SK-N-SH (cell line): ENCODE measurements at regions not wholly inside any gene's neighbourhood (a gene's known extent, or its start where the extent isn't known, plus 50 kb on each side); places are given as distances from the start of the nearest gene placed in this dataset.
A peak's percentile ranks its signal among the peaks of the same experiment; 100 is the strongest.
"Not testable (repeated sequence)": the region's sequence is repeated elsewhere in the genome, so short reads cannot be mapped to it uniquely, and the experiment has no call there.

Experiments
- CTCF ChIA-PET: fragments of 300-600, 350-600 bp; formaldehyde crosslinking; extraction: SDS; loops from one replicate; lab custom pipeline; 2021; lab: Yijun Ruan, JAX
- POLR2A ChIA-PET: fragments of 350-600 bp; sonication (Branson Sonifier 250); formaldehyde crosslinking; extraction: SDS; loops from one replicate; lab custom pipeline; 2020; ENCODE audit warnings: antibody characterized with exemption, inconsistent platforms; lab: Yijun Ruan, JAX
- DNase-seq: peaks from one replicate; pipeline ENCODE4 v3.0.0; 2012
- H2AFZ ChIP-seq: fragments of 200-600 bp; sonication (generic); 2 replicates; pipeline ENCODE4 v1.8.1; 2016; ENCODE audit warnings: antibody characterized with exemption, mild to moderate bottlenecking, low read depth
- H3F3A ChIP-seq: fragments of 200-600 bp; sonication (generic); replicated peaks from 2 replicates; pipeline ENCODE3; 2016; ENCODE audit warnings: antibody characterized with exemption, mild to moderate bottlenecking; ENCODE audit not compliant: insufficient read depth
- H3K27ac ChIP-seq, 2 experiments: fragments of 200-500 bp in 1 of 2; fragments of 200-600 bp in 1 of 2; sonication (Bioruptor generic) in 1 of 2; sonication (generic), shearing (Covaris generic) in 1 of 2; 2 replicates each; pipeline versions ENCODE4 v1.5.1 to v1.6.1; 2014 to 2016; ENCODE audit warnings: low read depth in 2 of 2, inconsistent platforms in 1 of 2, low read length in 1 of 2, mild to moderate bottlenecking in 1 of 2, mixed read lengths in 1 of 2
- H3K27me3 ChIP-seq: fragments of 200-600 bp; sonication (generic), shearing (Covaris generic); 2 replicates; pipeline ENCODE4 v1.6.1; 2016; ENCODE audit warnings: mixed run types; ENCODE audit not compliant: insufficient read depth
- H3K36me3 ChIP-seq, 2 experiments: fragments of 200-500 bp in 1 of 2; fragments of 200-600 bp in 1 of 2; sonication (Bioruptor generic) in 1 of 2; sonication (generic) in 1 of 2; replicated peaks in 1 of 2; 2 replicates each; pipeline versions ENCODE3 to v1.5.1; 2014 to 2016; ENCODE audit warnings: low read length in 1 of 2, mild to moderate bottlenecking in 1 of 2; ENCODE audit not compliant: insufficient read depth in 2 of 2, control insufficient read depth in 1 of 2
- H3K4me1 ChIP-seq, 2 experiments: fragments of 200-500 bp in 1 of 2; fragments of 200-600 bp in 1 of 2; sonication (Bioruptor generic) in 1 of 2; sonication (generic), shearing (Covaris generic) in 1 of 2; 2 replicates each; pipeline versions ENCODE4 v1.5.1 to v1.6.1; 2014 to 2016; ENCODE audit warnings: low read depth in 1 of 2, low read length in 1 of 2, mixed run types in 1 of 2; ENCODE audit not compliant: insufficient read depth in 2 of 2, control insufficient read depth in 1 of 2
- H3K4me2 ChIP-seq: fragments of 200-600 bp; sonication (generic), shearing (Covaris generic); 2 replicates; pipeline ENCODE4 v1.6.1; 2017; ENCODE audit warnings: mixed run types
- H3K4me3 ChIP-seq, 2 experiments: fragments of 200-500 bp in 1 of 2; fragments of 200-600 bp in 1 of 2; sonication (Bioruptor generic) in 1 of 2; sonication (generic), shearing (Covaris generic) in 1 of 2; 2 replicates each; pipeline versions ENCODE4 v1.5.1 to v1.8.1; 2014 to 2016; ENCODE audit warnings: low read depth in 2 of 2, inconsistent platforms in 1 of 2, low read length in 1 of 2, mild to moderate bottlenecking in 1 of 2, mixed read lengths in 1 of 2, moderate library complexity in 1 of 2
- H3K79me2 ChIP-seq: fragments of 200-600 bp; sonication (generic); 2 replicates; pipeline ENCODE4 v1.8.1; 2017; ENCODE audit warnings: mild to moderate bottlenecking; ENCODE audit not compliant: insufficient read depth
- H3K9ac ChIP-seq: fragments of 200-600 bp; sonication (generic); 2 replicates; pipeline ENCODE4 v1.6.1; 2017; ENCODE audit warnings: mixed run types
- H3K9me2 ChIP-seq: fragments of 200-600 bp; sonication (generic); 2 replicates; pipeline ENCODE4 v1.6.1; 2017; ENCODE audit warnings: mixed run types
- H3K9me3 ChIP-seq: fragments of 200-600 bp; sonication (generic); 2 replicates; pipeline ENCODE4 v1.6.1; 2017; ENCODE audit warnings: mixed run types, mild to moderate bottlenecking, moderate library complexity
- H4K20me1 ChIP-seq: fragments of 200-600 bp; sonication (generic); 2 replicates; pipeline ENCODE4 v1.6.1; 2017; ENCODE audit warnings: mild to moderate bottlenecking, mixed run types; ENCODE audit not compliant: insufficient read depth
- CTCF ChIP-seq: fragments of 200-600 bp; sonication (generic); IDR thresholded peaks from 2 replicates; pipeline ENCODE4 v1.6.1; 2017; ENCODE audit warnings: antibody characterized with exemption, mild to moderate bottlenecking, moderate library complexity
- EP300 ChIP-seq, 2 experiments: IDR thresholded peaks; 2 replicates each; pipeline versions ENCODE4 v1.4.0 to v1.6.1; 2012; ENCODE audit warnings: borderline replicate concordance in 1 of 2, low read depth in 1 of 2, low read length in 1 of 2
- FOSL2 ChIP-seq: IDR thresholded peaks from 2 replicates; pipeline ENCODE4 v1.4.0; 2012; ENCODE audit warnings: low read depth, mild to moderate bottlenecking, moderate library complexity, borderline replicate concordance
- FOXM1 ChIP-seq: IDR thresholded peaks from 2 replicates; pipeline ENCODE4 v1.4.0; 2012; ENCODE audit warnings: low read depth, mild to moderate bottlenecking
- GABPA ChIP-seq: IDR thresholded peaks from 2 replicates; pipeline ENCODE4 v1.4.0; 2012; ENCODE audit warnings: low read depth, mild to moderate bottlenecking
- IRF3 ChIP-seq: fragments of 150-350 bp; IDR thresholded peaks from 2 replicates; pipeline ENCODE4 v1.6.1; 2016; ENCODE audit warnings: mild to moderate bottlenecking, low read depth, low read length
- JUND ChIP-seq: IDR thresholded peaks from 2 replicates; pipeline ENCODE4 v1.4.0; 2012
- MAX ChIP-seq: IDR thresholded peaks from 2 replicates; pipeline ENCODE4 v1.4.0; 2012; ENCODE audit warnings: low read depth
- NFIC ChIP-seq: IDR thresholded peaks from 2 replicates; pipeline ENCODE4 v1.4.0; 2012; ENCODE audit warnings: borderline replicate concordance
- NRF1 ChIP-seq: IDR thresholded peaks from 2 replicates; pipeline ENCODE4 v1.6.1; 2012; ENCODE audit warnings: low read depth, mild to moderate bottlenecking, low read length
- PBX3 ChIP-seq: IDR thresholded peaks from 2 replicates; pipeline ENCODE4; 2012
- POLR2AphosphoS5 ChIP-seq: IDR thresholded peaks from 2 replicates; pipeline ENCODE4 v1.6.1; 2012; ENCODE audit warnings: low read depth, low read length
- RAD21 ChIP-seq: IDR thresholded peaks from 2 replicates; pipeline ENCODE4 v1.6.1; 2012; ENCODE audit warnings: mild to moderate bottlenecking, low read length
- SIN3A ChIP-seq: IDR thresholded peaks from 2 replicates; pipeline ENCODE4 v1.6.1; 2012; ENCODE audit warnings: low read depth, mild to moderate bottlenecking, low read length, moderate library complexity, borderline replicate concordance
- SMC3 ChIP-seq: IDR thresholded peaks from 2 replicates; pipeline ENCODE4 v1.6.1; 2012; ENCODE audit warnings: low read depth, low read length, improper control_type of control experiment
- TAF1 ChIP-seq: IDR thresholded peaks from 2 replicates; pipeline ENCODE4 v1.6.1; 2012; ENCODE audit warnings: low read depth, mild to moderate bottlenecking, low read length, moderate library complexity, borderline replicate concordance
- TCF12 ChIP-seq: IDR thresholded peaks from 2 replicates; pipeline ENCODE4 v1.4.0; 2012
- USF1 ChIP-seq: IDR thresholded peaks from 2 replicates; pipeline ENCODE4 v1.4.0; 2012; ENCODE audit warnings: low read depth, borderline replicate concordance
- YY1 ChIP-seq: IDR thresholded peaks from 2 replicates; pipeline ENCODE4 v1.4.0; 2012; ENCODE audit warnings: low read depth, mild to moderate bottlenecking
- WGBS: methylation state at CpG from one replicate; pipeline ENCODE4 v1.1.6; 2017; ENCODE audit warnings: low lambda C conversion rate; 5-methylcytosine and 5-hydroxymethylcytosine counted together

GRCh38 chr6:9126878-9127560 lies 691.7 kb upstream of the SLC35B3 start:
- Histone ChIP-seq H3K9me3 (no peaks in the 10 kb centered on the region), H3K36me3 (no peaks in the 10 kb centered on the region), H3K9ac (no peak overlapping the region), H2AFZ (peak overlapping the region; percentile 5; the same call in 1 of the 2 replicates), H3K4me2 (peak overlapping the region; percentile 34; the same call in 1 of the 2 replicates), H3K27me3 (no peaks in the 10 kb centered on the region), H3F3A (peaks cover 8% of the 10 kb centered on the region), H4K20me1 (no peaks in the 10 kb centered on the region), H3K27ac (peak overlapping the region in 1 of 2 experiments; percentile 37; a peak in 2 of 4 replicates), H3K4me3 (peak overlapping the region in 1 of 2 experiments; percentile 9; a peak in 1 of 4 replicates), H3K9me2 (no peaks in the 10 kb centered on the region; the same call in 1 of the 2 replicates), H3K4me1 (no peaks in the 10 kb centered on the region), H3K79me2 (no peaks in the 10 kb centered on the region)
- CTCF ChIA-PET = interaction anchor here (0.6 kb wide), 1 partner anchor 9 kb away, joined by 3 read pairs; no protein-coding TSS in a partner anchor
- TF ChIP-seq IRF3 (no peak), SIN3A (peak; percentile 26; the same call in 1 of the 2 replicates), PBX3 (0 out of 2 replicates have a peak, but pooled peaks have one; percentile 16), NRF1 (no peak), EP300 (IDR thresholded peaks at IDR 0.05; ENCODE audit: borderline replicate concordance in 1 of 2, low read depth in 1 of 2, low read length in 1 of 2) (peak in 1 of 2 experiments; percentile 38; a peak in 1 of 4 replicates), FOSL2 (peak; percentile 95), CTCF (no peak), MAX (no peak), YY1 (no peak), FOXM1 (no peak), GABPA (no peak), JUND (peak; percentile 81), USF1 (no peak), POLR2AphosphoS5 (no peak), TCF12 (peak; percentile 49), TAF1 (no peak), NFIC (peak; percentile 43; the same call in 1 of the 2 replicates), RAD21 (no peak), SMC3 (no peak)
- DNase-seq = no peak
- 9% methylated on average over 10 of the region's 10 CpGs for WGBS
- POLR2A ChIA-PET = interaction anchor here (0.6 kb wide), 1 partner anchor 276 kb away, joined by 3 read pairs; no protein-coding TSS in a partner anchor

GRCh38 chr6:9126034-9126433 lies 690.7 kb upstream of the SLC35B3 start:
- WGBS = 18% methylated on average over 8 of the region's 10 CpGs
- H3K27ac ChIP-seq, H3K9ac ChIP-seq, POLR2A ChIA-PET, H3K9me3 ChIP-seq, H2AFZ ChIP-seq, H4K20me1 ChIP-seq, H3K79me2 ChIP-seq, H3K4me3 ChIP-seq, H3K4me1 ChIP-seq, H3F3A ChIP-seq, CTCF ChIA-PET, H3K9me2 ChIP-seq, DNase-seq, H3K27me3 ChIP-seq, H3K36me3 ChIP-seq: not testable (repeated sequence)
- 0 out of 2 replicates have a peak overlapping the region, but pooled peaks have one; percentile 34 for H3K4me2 ChIP-seq
